ENCODE measurements at regions not wholly inside any gene's neighbourhood (a gene's known extent, or its start where the extent isn't known, plus 50 kb on each side); places are given as distances from the start of the nearest gene placed in this dataset.

- TF ChIP-seq, protein P1, sequence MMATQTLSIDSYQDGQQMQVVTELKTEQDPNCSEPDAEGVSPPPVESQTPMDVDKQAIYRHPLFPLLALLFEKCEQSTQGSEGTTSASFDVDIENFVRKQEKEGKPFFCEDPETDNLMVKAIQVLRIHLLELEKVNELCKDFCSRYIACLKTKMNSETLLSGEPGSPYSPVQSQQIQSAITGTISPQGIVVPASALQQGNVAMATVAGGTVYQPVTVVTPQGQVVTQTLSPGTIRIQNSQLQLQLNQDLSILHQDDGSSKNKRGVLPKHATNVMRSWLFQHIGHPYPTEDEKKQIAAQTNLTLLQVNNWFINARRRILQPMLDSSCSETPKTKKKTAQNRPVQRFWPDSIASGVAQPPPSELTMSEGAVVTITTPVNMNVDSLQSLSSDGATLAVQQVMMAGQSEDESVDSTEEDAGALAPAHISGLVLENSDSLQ (IDR thresholded peaks at IDR 0.05), result no peak
- TF ChIP-seq KAT2A (conservative IDR thresholded peaks at IDR 0.05; ENCODE audit: control insufficient read depth, low read depth, low read length) (no peak), ZNF274 (IDR thresholded peaks at IDR 0.05; ENCODE audit: insufficient read depth, insufficient read length) (no peak), SREBF1 (IDR thresholded peaks at IDR 0.05; ENCODE audit: low read length) (no peak), MYB (IDR thresholded peaks at IDR 0.05; ENCODE audit: borderline replicate concordance, low read depth, low read length) (no peak), RB1 (IDR thresholded peaks at IDR 0.05; ENCODE audit: borderline replicate concordance) (no peak)
These were observed 305.6 kb upstream of the ANKRD30A start (continued) for GRCh38 chr10:36819781-36820180.

- H3K4me1 ChIP-seq (ENCODE audit: control insufficient read depth, insufficient read depth, low read length), result no peaks in the 10 kb centered on the region
- H4K20me1 ChIP-seq (ENCODE audit: control insufficient read depth, insufficient read depth), result no peaks in the 10 kb centered on the region
- FAIRE-seq (no peak), ATAC-seq (no peak), DNase-seq (ENCODE audit: low read depth, low spot score) (no peak)
- H3K9me3 ChIP-seq (replicated peaks; ENCODE audit: control insufficient read depth, insufficient read depth, low read length), result no peaks in the 10 kb centered on the region
- RAD21 ChIA-PET (ENCODE audit: unreplicated experiment), result no interaction called here
- BruUV-seq (replicated peaks), result no TSS peak
- POLR2A ChIA-PET, result no interaction called here
- SMC1A ChIA-PET (ENCODE audit: uncharacterized antibody, unreplicated experiment), result no interaction called here
- H3K4me3 ChIP-seq, result no peak overlapping the region
- H3K27me3 ChIP-seq (replicated peaks in 1 of 2; ENCODE audit: control insufficient read depth in 2 of 2, insufficient read depth in 2 of 2, low read length in 1 of 2), result no peaks in the 10 kb centered on the region
- H3K9ac ChIP-seq (ENCODE audit: control insufficient read depth, insufficient read depth, low read length), result no peak overlapping the region
- H3K79me2 ChIP-seq (ENCODE audit: control insufficient read depth, insufficient read depth, low read length), result no peaks in the 10 kb centered on the region
- H3K27ac ChIP-seq (ENCODE audit: control insufficient read depth, insufficient read depth), result no peak overlapping the region
- H2AFZ ChIP-seq (ENCODE audit: control insufficient read depth, low read depth, low read length), result no peak overlapping the region
- H3K4me2 ChIP-seq (ENCODE audit: control insufficient read depth, insufficient read depth), result no peak overlapping the region
- CTCF ChIA-PET, result no interaction called here
- in situ Hi-C loops (cut with MboI), result no loop called here
- intact Hi-C loops (cut with micrococcal nuclease; ENCODE audit: unreplicated experiment), result no loop called here
- no peaks in the 10 kb centered on the region for H3K36me3 ChIP-seq (ENCODE audit: control insufficient read depth in 2 of 2, insufficient read depth in 2 of 2, low read length in 1 of 2)
- 41% methylated on average over 15 of the region's 15 CpGs for WGBS (ENCODE audit: insufficient coverage, insufficient replicate concordance, low lambda C conversion rate, missing lambda C conversion rate)
- TF ChIP-seq MXI1 (IDR thresholded peaks at IDR 0.05; ENCODE audit: low read depth, low read length) (no peak), MTA2 (IDR thresholded peaks at IDR 0.05; ENCODE audit: low read depth) (no peak), ZBTB4 (CRISPR knock-in tag; IDR thresholded peaks at IDR 0.05) (no peak), MTA3 (IDR thresholded peaks at IDR 0.05; ENCODE audit: borderline replicate concordance, low read length) (no peak)
- TF ChIP-seq, protein P2, sequence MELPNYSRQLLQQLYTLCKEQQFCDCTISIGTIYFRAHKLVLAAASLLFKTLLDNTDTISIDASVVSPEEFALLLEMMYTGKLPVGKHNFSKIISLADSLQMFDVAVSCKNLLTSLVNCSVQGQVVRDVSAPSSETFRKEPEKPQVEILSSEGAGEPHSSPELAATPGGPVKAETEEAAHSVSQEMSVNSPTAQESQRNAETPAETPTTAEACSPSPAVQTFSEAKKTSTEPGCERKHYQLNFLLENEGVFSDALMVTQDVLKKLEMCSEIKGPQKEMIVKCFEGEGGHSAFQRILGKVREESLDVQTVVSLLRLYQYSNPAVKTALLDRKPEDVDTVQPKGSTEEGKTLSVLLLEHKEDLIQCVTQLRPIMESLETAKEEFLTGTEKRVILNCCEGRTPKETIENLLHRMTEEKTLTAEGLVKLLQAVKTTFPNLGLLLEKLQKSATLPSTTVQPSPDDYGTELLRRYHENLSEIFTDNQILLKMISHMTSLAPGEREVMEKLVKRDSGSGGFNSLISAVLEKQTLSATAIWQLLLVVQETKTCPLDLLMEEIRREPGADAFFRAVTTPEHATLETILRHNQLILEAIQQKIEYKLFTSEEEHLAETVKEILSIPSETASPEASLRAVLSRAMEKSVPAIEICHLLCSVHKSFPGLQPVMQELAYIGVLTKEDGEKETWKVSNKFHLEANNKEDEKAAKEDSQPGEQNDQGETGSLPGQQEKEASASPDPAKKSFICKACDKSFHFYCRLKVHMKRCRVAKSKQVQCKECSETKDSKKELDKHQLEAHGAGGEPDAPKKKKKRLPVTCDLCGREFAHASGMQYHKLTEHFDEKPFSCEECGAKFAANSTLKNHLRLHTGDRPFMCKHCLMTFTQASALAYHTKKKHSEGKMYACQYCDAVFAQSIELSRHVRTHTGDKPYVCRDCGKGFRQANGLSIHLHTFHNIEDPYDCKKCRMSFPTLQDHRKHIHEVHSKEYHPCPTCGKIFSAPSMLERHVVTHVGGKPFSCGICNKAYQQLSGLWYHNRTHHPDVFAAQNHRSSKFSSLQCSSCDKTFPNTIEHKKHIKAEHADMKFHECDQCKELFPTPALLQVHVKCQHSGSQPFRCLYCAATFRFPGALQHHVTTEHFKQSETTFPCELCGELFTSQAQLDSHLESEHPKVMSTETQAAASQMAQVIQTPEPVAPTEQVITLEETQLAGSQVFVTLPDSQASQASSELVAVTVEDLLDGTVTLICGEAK (IDR thresholded peaks at IDR 0.05; ENCODE audit: borderline replicate concordance), result no peak
These were observed 307.5 kb upstream of the ANKRD30A start for GRCh38 chr10:36817898-36818297.
